Astrocyte of the hippocampus (primary cell): ENCODE measurements at regions not wholly inside any gene's neighbourhood (a gene's known extent, or its start where the extent isn't known, plus 50 kb on each side); places are given as distances from the start of the nearest gene placed in this dataset.

Experiments
- DNase-seq: peaks from one replicate; pipeline ENCODE4 v3.0.0; 2011; ENCODE audit warnings: low read depth, low spot score

DNA sequence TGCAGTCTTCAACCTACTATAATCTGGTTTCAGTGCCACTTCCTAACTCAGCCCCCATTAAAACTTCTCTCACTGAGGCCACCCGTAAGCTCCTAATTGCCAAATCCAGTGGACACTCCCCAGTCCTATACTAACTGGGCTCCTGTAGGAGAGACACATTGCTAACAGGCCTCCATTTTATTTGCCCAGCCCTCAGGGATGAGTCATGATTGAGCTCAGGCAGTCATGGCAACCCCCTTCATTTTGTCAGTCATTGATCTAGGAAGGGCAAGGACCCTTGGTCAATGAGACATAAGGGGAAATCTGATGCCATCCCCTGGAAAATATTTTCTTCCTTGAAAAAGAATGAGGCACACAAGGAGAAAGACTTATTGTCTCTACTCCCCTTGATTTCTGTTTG, 70.1 kb upstream of the HIF1A start:
- no peak for DNase-seq

DNA sequence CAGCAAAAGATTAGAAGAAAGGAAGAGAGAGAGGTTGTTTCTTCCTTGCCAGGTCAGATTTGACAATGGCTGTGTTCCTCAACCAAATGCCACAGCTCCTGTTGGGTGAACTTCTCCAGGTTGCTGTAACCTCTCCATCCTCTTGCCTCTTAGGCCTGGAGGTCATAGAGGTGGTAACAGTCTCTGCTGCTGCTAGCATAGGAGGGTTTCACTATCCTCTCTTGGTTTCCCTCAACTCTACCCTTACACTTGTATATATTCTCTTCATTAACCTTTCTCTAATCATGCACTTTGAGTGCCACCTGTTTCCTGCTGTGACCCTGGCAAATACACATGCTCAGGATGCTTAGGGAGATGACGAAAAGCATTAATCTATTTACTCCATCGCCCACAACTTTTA, 67.7 kb upstream of the HIF1A start:
- DNase-seq, result no peak

DNA sequence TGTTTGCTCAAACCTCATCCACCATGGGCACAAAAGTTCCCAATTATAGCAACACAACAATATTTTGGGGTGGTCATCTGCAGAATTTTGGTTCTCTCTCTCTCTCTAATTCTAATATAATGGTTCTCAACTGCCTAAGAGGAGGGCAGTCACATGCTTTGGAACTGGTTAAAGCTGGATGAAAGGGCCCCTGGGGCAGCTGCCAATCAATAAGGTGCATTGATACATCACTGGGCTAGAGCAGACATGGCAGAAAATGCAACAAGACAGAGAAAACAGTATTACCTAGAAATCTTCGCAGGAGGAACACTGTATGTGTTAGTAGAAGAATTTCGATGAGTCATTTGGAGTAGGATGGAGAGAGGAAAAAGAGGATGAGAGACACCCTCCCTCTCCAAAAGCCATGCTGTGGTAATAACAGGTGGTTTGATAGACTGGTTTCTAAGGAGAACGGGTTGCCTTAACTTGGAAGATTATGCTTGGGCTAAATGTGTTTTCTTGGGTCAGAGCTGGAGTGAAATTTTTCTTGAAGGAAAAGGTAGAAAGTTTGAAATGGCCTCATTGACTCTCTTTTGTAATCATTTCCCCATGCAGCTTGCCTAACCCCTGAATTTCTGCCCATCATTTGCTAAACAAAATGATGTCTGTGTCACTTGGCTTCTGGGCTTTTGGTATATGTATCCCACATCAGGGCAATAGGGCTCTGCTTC, 67.1 kb upstream of the HIF1A start:
- no peak for DNase-seq

DNA sequence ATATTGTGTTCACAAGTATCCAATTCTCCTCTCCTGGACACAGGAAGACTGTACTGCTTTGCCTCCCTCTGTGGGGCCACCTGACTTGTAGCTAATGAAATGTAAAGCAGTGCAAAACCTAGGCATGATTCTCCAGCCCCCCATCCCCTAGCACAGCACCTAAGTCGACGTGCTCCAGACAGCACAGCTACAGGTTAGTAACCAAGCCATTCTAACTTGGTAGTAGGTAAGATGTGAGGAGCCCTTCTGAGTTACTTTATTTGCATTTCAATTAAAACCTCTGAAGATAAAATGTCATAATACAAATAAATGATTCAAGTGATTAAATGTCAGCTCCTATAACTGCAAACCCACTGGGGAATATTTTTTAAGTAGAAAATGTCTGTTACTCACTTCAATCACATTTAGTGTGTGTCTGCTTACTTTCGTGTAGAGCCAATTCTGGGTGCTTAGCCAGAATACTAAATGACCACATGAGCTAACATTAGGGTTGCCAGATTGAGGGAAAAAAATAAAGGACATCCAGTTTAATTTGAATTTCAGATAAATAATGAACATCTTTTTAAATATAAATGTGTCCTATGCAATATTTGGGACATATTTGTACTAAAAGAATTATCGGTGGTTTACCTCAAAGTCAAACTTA, 64.8 kb upstream of the HIF1A start:
- DNase-seq, result no peak

DNA sequence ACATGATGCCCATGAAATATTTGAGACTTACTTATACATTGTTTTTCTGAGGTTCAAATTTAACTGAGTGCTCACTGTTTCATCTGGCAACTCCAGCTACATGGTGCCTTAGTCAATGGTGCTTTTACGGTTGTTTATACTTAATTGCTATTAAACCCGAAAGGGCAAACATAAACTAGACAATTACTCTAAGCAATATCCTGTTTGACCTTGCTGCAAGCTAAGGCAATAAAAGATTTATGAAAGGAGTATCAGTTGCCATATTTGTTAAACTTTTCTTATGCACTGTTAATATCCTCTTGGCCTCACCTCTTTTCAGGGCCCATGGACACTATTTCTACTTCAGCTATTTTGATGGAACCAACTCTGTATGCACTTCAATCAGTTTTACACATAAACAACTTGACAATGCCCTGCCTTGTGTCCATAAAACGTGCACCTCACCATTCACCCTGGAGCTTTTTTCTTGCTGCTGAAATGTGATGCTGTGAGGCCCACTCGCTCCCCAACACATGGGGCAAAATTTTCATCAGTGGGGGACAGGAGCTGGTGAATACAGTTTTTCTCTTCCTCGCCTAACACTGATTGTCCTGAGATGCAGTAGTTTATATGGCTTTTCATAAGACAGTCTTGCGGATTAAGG, 64.1 kb upstream of the HIF1A start:
- no peak for DNase-seq

DNA sequence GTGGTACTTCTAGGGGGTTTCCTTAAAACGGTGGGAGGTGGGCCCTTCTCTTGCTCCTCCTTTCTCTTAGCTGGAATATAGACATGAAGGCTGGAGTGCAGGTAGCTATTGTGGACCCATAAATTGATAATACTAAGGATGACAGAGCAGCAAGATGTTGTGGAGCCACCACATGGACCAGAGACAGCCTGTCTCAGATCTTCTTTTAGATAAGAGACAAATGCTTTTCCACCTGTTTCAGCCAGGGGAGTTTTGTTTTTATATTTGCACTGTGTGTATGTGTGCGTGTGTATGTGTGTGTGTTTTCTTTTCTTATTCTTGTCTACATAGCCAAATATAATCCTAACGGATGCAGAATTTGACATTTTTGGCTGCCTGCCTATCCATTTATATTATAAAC, 62.9 kb upstream of the HIF1A start:
- DNase-seq, result no peak

DNA sequence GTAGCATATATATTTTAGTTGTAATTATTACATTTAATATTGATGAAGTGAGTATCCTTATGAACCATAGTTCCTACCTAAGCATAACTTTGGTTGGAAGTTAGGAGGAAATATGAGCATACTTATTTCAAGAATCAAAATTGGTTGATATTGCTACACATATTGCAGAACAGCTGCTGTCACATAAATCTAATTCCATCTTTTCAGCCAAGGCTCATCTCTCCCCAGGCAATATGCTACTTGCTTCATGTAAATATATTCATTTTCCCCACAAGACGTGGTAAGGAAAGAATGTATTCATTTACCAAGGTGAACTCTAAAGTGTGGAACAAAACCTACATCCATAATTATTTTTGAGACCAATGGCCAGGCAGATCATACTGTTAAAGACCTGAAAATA, 62.5 kb upstream of the HIF1A start:
- no peak for DNase-seq

DNA sequence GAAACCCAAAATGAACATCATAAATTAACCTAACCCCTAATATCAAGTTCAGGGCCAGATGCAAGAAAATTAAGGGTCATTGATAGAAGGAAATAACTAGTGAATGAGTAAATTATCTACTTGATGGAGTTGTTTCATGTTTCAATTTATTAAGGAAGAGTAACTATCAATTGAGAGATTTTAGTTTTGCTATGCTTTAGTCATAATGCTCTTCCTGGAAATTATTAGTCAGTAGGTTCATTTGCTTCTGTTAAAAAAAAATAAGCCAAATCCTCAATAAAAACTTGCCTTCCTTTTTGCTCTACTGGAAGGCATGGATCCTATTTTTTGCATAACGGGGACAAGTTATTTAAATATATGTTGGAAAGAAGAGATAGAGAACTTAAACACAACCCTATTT, 59.0 kb upstream of the HIF1A start:
- DNase-seq, result no peak

DNA sequence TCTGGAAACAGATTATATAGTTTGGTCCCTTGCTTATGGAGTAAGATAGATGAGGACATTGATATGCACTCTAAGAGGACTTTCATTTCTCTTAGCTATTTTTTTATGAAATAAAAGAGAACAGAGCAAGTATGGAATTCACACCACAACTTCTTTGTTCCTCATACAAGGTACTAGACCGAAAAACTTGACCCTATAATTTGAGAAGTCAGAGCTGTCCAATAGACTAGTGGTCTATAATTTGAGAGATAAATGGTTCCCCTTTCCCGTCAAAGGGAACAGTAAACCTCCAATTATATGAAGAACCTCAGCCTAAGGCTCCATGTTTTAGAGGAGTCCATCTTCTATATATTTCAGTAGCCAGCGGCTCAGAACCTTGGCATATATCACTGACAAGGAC, 58.5 kb upstream of the HIF1A start:
- no peak for DNase-seq

DNA sequence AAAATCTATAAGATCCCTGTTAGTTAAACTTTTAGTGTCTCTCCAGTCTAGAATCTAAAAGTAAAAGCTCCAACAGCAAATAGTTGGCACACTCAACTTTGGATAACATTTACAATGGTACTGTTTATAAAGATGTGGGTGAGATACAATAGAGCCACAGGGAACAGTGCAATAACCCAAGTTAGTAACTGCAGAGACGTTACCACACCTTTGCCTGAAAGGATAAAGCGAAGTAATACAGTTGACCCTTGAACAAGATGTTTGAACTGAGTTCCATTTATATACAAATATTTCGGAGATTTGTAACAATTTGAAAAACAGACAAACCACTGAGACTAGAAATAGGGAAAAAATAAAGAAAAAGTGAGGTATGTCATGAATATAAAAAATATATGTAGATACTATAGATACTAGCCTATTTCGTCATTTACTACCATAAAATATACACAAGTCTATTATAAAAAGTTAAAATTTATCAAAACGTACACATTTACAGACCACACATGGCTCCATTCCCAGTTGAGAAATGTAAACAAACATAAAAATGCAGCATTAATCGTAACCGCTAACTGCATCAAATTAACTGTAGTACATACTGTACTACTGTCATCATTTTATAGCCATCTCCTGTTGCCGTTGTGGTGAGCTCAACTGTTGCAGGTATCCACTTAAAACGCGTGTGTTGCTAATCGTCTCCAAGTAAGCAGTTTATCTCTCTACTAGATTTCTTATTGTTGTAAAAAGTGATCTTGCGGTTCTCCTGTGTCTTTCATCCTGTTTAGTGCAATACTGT, 56.5 kb upstream of the HIF1A start:
- no peak for DNase-seq

DNA sequence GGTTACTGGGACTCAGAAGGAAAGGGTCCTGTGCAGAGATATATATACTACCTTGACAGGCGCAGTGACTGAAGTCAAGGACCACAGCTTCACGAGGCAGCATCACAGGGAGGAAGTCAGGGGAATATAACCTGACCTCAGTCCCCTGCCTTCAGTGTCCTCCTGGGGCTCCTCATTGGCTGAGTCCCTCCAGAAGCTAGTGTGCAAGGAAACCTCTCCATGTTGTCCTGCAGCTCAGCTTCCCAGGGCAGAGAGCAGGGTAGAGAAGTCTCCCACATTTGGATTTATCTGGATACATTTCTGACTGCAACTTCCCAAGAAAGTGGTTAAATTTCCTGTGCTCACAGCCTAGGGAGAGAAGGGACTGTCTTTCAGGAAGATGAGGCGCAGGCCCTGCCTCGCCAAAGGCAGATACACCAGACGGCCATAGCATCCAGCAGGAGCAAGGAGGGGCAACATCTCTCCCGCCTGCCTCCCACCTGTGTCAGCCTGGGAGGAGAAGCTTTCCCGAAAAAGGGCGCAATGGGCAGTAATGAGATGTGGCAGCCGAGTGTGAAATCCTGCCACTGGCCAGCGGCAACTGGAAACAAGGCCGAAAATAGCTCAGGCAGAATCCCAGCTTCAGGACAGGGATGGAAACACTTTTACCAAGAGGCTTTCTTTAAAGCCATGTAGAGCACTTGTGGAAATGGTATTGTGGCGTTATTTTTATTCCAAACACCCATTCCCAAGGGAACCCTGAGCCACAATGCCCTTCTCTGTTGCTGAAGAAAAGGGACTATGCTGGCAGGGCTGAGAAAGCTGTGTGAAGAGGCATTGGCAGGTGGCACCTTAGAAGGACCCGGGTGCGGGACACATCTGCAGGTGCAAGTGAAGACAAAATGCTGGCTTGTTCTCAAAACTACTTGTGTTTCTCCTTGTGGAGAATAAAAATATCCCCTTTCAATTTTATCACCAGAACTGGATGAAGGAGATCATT, 54.9 kb upstream of the HIF1A start:
- DNase-seq, result no peak

DNA sequence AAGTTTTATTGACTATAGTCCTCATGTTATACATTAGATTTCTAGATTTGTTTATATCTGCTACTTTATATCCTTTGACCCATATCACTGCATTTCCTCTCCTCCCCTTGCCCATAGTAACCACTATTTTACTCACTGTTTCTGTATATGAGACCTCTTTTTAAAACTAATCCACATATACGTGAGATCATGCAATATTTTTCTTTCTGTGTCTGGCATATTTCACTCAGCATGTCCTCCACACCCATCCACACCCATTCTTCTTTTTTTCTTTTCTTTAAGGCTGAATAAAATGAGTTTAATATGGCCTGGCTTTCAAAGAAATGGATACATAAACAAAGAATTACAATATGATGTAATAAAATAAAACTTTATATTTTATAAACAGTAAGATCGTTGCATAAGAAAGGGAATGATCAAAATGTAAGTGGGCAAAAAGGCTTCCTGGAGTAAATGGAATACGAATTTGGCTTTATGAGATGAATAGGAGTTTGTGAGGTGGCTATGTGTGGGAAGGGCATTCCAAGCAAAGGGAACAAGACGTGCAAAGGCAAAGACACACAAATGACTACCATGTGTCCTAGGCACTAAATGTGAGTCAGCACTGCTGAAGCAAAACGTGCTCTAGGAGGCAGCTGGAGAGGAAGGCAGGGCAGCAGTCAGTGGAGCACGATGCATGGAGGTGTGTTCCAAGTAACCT, 53.2 kb upstream of the HIF1A start:
- no peak for DNase-seq

DNA sequence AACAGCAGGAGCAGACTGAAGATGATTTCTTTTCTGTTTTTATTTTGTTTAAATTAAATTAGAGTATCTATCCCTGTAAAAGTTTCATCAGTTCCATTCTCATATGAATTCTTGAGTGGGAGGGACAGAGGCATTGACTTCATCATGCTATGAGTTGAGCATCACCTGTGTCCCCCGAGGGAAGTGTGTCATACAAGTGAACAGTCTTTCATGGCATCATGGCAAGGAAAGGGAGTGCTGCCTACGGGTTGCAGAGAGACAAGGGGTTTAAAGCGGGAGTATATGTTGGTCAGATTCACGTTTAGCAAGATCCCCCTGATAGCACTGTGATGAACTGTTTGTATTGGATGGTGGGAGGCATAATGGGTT, 52.7 kb upstream of the HIF1A start:
- DNase-seq, result no peak

DNA sequence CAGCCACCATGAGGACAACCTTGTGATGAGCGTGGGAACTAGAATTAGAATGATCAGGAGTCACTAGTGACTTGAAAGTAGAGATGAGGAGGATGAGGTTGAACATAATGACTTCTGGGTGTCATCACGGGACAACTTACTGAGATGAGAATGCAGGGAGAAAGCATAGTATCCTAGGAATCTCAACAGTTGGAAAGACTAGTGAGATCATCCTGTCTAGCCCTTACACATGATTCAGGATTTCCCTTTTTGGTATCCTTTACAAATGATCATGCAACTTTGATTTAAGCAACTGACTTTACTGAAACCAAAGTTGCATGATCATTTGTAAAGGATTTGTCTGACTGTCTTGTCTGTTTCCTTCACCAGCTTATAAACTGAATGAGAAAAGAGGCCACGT, 51.8 kb upstream of the HIF1A start:
- DNase-seq, result no peak

DNA sequence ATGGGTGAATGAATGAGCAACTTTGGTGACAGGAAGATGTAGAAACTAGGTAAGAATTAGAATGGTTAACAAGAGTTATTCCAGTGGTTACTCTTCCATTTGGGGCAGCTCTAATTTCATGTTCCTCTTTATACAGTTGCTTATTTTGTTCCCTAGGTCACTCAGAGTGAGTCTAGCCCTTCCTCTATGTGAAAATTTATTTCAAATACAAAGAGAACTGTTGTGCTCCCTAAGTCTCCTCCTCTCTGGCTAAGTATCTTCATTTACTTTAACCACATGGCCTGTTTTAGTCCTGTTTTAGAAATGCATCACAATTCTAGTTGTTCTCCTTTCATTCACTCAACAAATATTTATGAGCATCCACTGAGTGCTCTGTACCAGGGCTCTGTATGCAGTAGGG, 51.1 kb upstream of the HIF1A start:
- no peak for DNase-seq

DNA sequence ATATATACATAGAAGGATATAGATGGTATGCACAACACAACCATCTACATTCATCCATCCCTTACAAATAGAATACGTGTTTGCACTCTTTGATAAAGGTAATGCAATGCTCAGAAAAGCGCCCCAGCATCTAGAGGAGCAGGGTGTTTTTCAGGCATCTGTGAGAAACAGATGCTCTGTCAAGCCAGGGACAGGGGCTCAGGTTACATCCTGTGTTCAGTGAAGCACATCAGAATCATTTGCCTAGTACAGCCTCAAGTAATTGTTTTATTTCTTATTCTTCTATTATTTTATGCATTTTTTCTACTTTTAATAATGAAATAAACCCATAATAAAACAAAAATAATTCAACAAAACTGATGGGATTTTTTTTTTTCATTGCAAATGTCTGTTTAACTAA, 50.5 kb upstream of the HIF1A start:
- no peak for DNase-seq

DNA sequence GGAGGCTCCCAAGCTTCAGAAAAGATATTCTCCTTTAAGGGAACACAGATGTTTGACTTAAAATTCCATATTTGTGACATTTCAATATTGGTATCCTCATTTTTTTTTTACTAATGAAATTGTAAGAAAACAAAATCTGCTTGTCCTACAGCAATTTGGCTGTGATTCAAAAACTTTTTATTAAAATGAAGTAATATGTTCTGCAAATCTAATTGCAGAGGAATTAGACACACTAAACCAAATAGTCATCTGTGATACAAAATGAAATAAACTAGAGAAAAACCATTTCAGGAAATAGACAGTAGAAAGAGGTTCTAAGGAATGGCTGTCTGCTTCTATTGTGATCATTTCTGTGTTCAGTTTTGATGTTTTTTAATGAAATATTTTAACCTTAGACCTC, 50.1 kb upstream of the HIF1A start:
- no peak for DNase-seq
